OCI-LY7 (cell line): ENCODE measurements at regions not wholly inside any gene's neighbourhood (a gene's known extent, or its start where the extent isn't known, plus 50 kb on each side); places are given as distances from the start of the nearest gene placed in this dataset.

ENCODE experiments used
- BruUV-seq: library from RNA; stranded (reverse); fragments of 400-500 nt; replicated peaks from 2 replicates; lab custom pipeline; 2021; lab: Mats Ljungman, UMichigan
- CTCF ChIA-PET: fragments of 300-600 bp; sonication (Branson Sonifier 250); formaldehyde crosslinking; loops from one replicate; lab custom pipeline; 2022; ENCODE audit warnings: antibody characterized with exemption; ENCODE audit not compliant: unreplicated experiment; lab: Charles Lee
- POLR2A ChIA-PET: fragments of 300-600 bp; sonication (Branson Sonifier 250); formaldehyde crosslinking; loops from one replicate; lab custom pipeline; 2022; ENCODE audit warnings: antibody characterized with exemption; lab: Charles Lee
- DNase-seq: peaks from one replicate; pipeline ENCODE4 v3.0.0-alpha.2; 2015; ENCODE audit warnings: low spot score
- H2AFZ ChIP-seq: fragments of 200-600 bp; sonication (generic), shearing (Covaris generic); 2 replicates; pipeline ENCODE4 v1.6.1; 2014; ENCODE audit warnings: mild to moderate bottlenecking, antibody characterized with exemption, low read length, moderate library complexity
- H3K27ac ChIP-seq: fragments of 200-600 bp; sonication (generic); 2 replicates; pipeline ENCODE4 v1.5.1; 2014; ENCODE audit warnings: mixed run types, low read depth, mild to moderate bottlenecking, moderate library complexity, low read length, inconsistent platforms; ENCODE audit not compliant: poor library complexity, severe bottlenecking
- H3K36me3 ChIP-seq: fragments of 200-600 bp; sonication (generic); 2 replicates; pipeline ENCODE4 v1.6.1; 2014; ENCODE audit warnings: mild to moderate bottlenecking, antibody characterized with exemption, low read length, moderate library complexity, mixed read lengths; ENCODE audit not compliant: insufficient read depth
- H3K4me1 ChIP-seq: fragments of 200-600 bp; sonication (generic); 2 replicates; pipeline ENCODE4 v1.5.1; 2014; ENCODE audit warnings: mild to moderate bottlenecking, low read length; ENCODE audit not compliant: insufficient read depth, poor library complexity, severe bottlenecking
- H3K4me2 ChIP-seq: fragments of 200-600 bp; sonication (generic); 2 replicates; pipeline ENCODE4 v1.6.1; 2014; ENCODE audit warnings: mild to moderate bottlenecking, low read length
- H3K4me3 ChIP-seq: fragments of 200-600 bp; sonication (generic); 2 replicates; pipeline ENCODE4 v1.5.1; 2014; ENCODE audit warnings: mild to moderate bottlenecking, low read depth, low read length; ENCODE audit not compliant: poor library complexity, severe bottlenecking
- H3K79me2 ChIP-seq: fragments of 200-600 bp; sonication (generic); 2 replicates; pipeline ENCODE4 v1.6.1; 2016; ENCODE audit warnings: low read depth, mild to moderate bottlenecking, low read length, moderate library complexity, mixed read lengths; ENCODE audit not compliant: insufficient read depth
- H3K9me2 ChIP-seq: fragments of 200-600 bp; sonication (generic); 2 replicates; pipeline ENCODE4 v1.6.1; 2016; ENCODE audit warnings: mild to moderate bottlenecking, low read length, mixed read lengths; ENCODE audit not compliant: insufficient read depth
- H3K9me3 ChIP-seq: fragments of 200-600 bp; sonication (generic); 2 replicates; pipeline ENCODE4 v1.6.1; 2014; ENCODE audit warnings: mild to moderate bottlenecking, mixed run types, low read length, mixed read lengths
- H4K20me1 ChIP-seq: fragments of 200-600 bp; sonication (generic); 2 replicates; pipeline ENCODE4 v1.6.1; 2014; ENCODE audit warnings: mild to moderate bottlenecking, antibody characterized with exemption, low read length, moderate library complexity, mixed read lengths; ENCODE audit not compliant: insufficient read depth
- EZH2phosphoT487 ChIP-seq: fragments of 200-600 bp; sonication (generic); IDR thresholded peaks from 2 replicates; pipeline ENCODE4 v1.6.1; 2018; ENCODE audit warnings: low read depth, borderline replicate concordance, mild to moderate bottlenecking, mixed run types, antibody characterized with exemption, low read length, moderate library complexity, mixed read lengths
- intact Hi-C: fragments of 100-400 bp; cut with micrococcal nuclease; formaldehyde crosslinking; loops from one replicate; pipeline ENCODE4 v1.10.0; 2022; ENCODE audit not compliant: unreplicated experiment
- TF ChIP-seq, protein P1 (sequence below): fragments of 200-600 bp; sonication (generic); conservative IDR thresholded peaks from 2 replicates; pipeline ENCODE4 v1.5.1; 2014; ENCODE audit warnings: mild to moderate bottlenecking, antibody characterized with exemption, low read length, moderate library complexity, mixed read lengths

DNA sequence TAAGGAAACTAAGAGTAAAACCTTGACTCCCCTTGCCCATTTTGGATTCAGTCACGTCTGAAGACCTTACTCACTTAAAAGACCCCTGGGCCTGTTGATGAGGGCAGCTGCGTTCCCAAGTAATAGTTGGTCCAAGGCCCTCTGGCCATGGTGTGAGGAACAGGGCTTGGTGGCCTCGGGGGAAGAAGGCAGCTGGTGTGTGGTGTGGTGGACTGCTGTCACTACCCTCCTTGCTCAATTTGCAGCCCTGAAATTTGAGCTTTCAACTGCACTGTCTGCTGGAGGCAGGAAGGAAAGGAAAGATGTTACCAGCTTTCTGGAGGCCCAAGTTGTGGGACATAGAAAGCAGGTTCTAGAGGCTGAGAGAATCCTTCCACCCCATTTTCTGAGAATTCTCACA, 128.2 kb downstream of the SLC38A6 start:
- H3K79me2 ChIP-seq: no peaks in the 10 kb centered on the region

DNA sequence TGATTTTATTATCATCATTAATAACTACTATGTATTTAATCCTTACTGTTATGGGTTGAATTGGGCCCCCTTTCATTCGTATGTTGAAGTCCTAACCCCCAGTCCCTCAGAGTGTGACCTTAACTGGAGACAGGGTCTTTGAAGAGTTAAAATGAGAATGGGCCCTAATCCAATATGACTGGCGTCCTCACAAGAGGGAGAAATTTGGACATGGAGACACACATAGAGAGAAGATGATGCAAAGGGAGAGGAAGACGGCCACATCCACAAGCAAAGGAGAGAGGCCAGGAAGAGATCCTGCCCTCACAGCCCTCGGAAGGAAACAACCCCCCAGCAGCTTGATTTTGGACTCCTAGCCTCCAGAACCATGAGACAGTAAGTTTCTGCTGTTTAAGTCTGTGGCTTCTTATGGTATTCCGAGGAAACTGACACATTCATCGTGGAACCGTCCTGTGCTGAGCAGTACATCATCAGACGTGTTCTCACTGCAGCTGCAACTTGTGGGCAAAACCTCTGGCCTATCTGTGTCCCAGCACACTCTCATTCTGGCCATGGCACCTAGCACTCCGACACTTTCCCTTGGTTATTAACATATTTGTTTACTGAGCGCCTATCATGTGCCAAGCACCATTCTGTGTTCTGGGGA, 127.6 kb downstream of the SLC38A6 start:
- DNase-seq: no peak
- Histone ChIP-seq H3K36me3 (no peaks in the 10 kb centered on the region), H3K4me3 (no peak overlapping the region), H2AFZ (no peak overlapping the region), H3K79me2 (no peaks in the 10 kb centered on the region), H3K4me2 (no peak overlapping the region), H3K27ac (no peak overlapping the region), H3K9me2 (no peaks in the 10 kb centered on the region), H3K9me3 (0 out of 2 replicates have a peak, but pooled peaks cover 11% of the 10 kb centered on the region), H4K20me1 (no peaks in the 10 kb centered on the region), H3K4me1 (peaks cover 10% of the 10 kb centered on the region)
- CTCF ChIA-PET: interaction anchor here (0.6 kb wide), 1 partner anchor 157 kb away, joined by 3 read pairs; no protein-coding TSS in a partner anchor
- intact Hi-C loops: no loop called here
- TF ChIP-seq EZH2phosphoT487: no peak
- TF ChIP-seq, protein P1, sequence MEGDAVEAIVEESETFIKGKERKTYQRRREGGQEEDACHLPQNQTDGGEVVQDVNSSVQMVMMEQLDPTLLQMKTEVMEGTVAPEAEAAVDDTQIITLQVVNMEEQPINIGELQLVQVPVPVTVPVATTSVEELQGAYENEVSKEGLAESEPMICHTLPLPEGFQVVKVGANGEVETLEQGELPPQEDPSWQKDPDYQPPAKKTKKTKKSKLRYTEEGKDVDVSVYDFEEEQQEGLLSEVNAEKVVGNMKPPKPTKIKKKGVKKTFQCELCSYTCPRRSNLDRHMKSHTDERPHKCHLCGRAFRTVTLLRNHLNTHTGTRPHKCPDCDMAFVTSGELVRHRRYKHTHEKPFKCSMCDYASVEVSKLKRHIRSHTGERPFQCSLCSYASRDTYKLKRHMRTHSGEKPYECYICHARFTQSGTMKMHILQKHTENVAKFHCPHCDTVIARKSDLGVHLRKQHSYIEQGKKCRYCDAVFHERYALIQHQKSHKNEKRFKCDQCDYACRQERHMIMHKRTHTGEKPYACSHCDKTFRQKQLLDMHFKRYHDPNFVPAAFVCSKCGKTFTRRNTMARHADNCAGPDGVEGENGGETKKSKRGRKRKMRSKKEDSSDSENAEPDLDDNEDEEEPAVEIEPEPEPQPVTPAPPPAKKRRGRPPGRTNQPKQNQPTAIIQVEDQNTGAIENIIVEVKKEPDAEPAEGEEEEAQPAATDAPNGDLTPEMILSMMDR: no peak
- BruUV-seq: no TSS peak
- POLR2A ChIA-PET: no interaction called here

More for the DNA sequence above, 128.2 kb downstream of the SLC38A6 start:
- no peak overlapping the region for H3K4me2 ChIP-seq
- DNase-seq: no peak
- CTCF ChIA-PET: interaction anchor here (0.6 kb wide), 1 partner anchor 157 kb away, joined by 3 read pairs; no protein-coding TSS in a partner anchor
- no peaks in the 10 kb centered on the region for H3K36me3 ChIP-seq
- TF ChIP-seq EZH2phosphoT487: no peak
- TF ChIP-seq, protein P1: no peak
- no TSS peak for BruUV-seq
- peaks cover 7% of the 10 kb centered on the region for H3K4me1 ChIP-seq
- H2AFZ ChIP-seq: no peak overlapping the region
- H3K9me3 ChIP-seq: 0 out of 2 replicates have a peak, but pooled peaks cover 16% of the 10 kb centered on the region
- intact Hi-C loops: no loop called here
- no peak overlapping the region for H3K27ac ChIP-seq
- H4K20me1 ChIP-seq: no peaks in the 10 kb centered on the region
- no peaks in the 10 kb centered on the region for H3K9me2 ChIP-seq
- POLR2A ChIA-PET: interaction anchor here (0.6 kb wide), 1 partner anchor 74 kb away, joined by 3 read pairs; no protein-coding TSS in a partner anchor
- H3K4me3 ChIP-seq: no peak overlapping the region

DNA sequence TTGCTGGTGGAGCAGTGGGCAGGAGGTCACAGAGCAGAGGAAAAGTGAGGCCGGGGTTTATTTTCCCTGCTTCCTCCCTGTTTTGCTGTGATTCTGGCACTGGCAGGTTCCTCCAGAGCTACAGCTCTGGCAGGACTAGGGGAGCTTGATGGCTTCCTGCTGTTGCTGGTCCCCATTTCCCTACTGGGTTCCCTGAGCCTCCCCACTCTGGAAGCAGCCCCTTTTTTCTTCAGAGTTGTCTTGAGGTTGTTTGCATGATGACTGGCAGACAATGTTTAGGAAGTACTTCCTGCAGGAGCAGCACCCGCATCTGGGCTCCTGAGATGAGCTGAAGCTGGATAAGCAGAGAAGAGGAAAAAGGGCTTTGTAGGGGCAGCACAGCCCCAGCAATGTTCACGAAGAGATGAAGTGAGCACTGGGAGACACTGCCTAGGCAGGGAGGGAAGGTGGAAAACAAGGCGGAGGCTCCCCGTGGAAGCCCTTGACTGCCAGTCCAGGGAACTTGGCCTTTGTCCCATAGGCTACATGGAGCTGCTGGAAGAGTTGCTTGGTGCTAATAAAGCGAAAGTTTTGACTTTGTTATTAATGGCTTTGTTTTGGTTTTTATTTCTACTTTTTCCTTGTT, 126.9 kb downstream of the SLC38A6 start:
- Histone ChIP-seq H3K4me3 (no peak overlapping the region), H3K9me2 (no peaks in the 10 kb centered on the region), H2AFZ (peak overlapping the region; percentile 26), H3K4me1 (peaks cover 13% of the 10 kb centered on the region), H3K4me2 (no peak overlapping the region), H3K9me3 (0 out of 2 replicates have a peak, but pooled peaks cover 10% of the 10 kb centered on the region), H3K27ac (no peak overlapping the region), H3K79me2 (no peaks in the 10 kb centered on the region), H3K36me3 (no peaks in the 10 kb centered on the region), H4K20me1 (no peaks in the 10 kb centered on the region)
- CTCF ChIA-PET: no interaction called here
- POLR2A ChIA-PET: no interaction called here
- TF ChIP-seq, protein P1: no peak
- TF ChIP-seq EZH2phosphoT487: no peak
- intact Hi-C loops: no loop called here
- no peak for DNase-seq
- BruUV-seq: no TSS peak
